Stimulated activated CD8-positive, alpha-beta memory T cell treated with anti-CD3 and anti-CD28 coated beads, Interleukin-15, amount 100 ng/mL, for 1 hour (primary cell): ENCODE measurements at regions not wholly inside any gene's neighbourhood (a gene's known extent, or its start where the extent isn't known, plus 50 kb on each side); places are given as distances from the start of the nearest gene placed in this dataset.
"Not testable (repeated sequence)": the region's sequence is repeated elsewhere in the genome, so short reads cannot be mapped to it uniquely, and the experiment has no call there.

Experiments used
- DNase-seq: peaks from one replicate; pipeline ENCODE4 v3.0.0-alpha.2; 2020; ENCODE audit warnings: low read depth

GRCh38 chr1:164163289-164163849 is 395.6 kb upstream of the PBX1 start:
- DNase-seq = no peak

GRCh38 chr1:164165466-164165865 is 393.5 kb upstream of the PBX1 start:
- DNase-seq = no peak

- not testable (repeated sequence) for DNase-seq
Measured at GRCh38 chr1:164166454-164166853, 392.5 kb upstream of the PBX1 start.

DNA sequence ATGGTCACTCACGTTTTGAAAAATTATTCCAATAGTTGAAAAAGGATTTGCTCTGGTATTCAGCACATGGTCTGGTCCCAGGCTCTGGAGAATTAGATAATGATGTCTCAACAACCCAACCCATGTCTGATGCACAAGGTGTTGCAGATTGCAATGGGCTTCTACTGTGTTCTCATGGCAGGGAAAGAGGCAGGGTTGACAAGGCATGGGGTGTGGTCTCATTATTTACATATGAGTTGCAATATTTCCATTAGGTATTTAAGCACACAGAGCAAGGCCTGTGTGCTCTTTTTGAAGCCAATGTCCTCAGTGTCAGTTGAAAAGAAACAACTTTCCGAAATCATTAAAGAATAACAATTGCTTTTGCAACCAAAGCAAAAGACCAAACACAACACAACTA is 381.9 kb upstream of the PBX1 start:
- no peak for DNase-seq

GRCh38 chr1:164180824-164181223 is 378.2 kb upstream of the PBX1 start:
- DNase-seq = no peak

DNA sequence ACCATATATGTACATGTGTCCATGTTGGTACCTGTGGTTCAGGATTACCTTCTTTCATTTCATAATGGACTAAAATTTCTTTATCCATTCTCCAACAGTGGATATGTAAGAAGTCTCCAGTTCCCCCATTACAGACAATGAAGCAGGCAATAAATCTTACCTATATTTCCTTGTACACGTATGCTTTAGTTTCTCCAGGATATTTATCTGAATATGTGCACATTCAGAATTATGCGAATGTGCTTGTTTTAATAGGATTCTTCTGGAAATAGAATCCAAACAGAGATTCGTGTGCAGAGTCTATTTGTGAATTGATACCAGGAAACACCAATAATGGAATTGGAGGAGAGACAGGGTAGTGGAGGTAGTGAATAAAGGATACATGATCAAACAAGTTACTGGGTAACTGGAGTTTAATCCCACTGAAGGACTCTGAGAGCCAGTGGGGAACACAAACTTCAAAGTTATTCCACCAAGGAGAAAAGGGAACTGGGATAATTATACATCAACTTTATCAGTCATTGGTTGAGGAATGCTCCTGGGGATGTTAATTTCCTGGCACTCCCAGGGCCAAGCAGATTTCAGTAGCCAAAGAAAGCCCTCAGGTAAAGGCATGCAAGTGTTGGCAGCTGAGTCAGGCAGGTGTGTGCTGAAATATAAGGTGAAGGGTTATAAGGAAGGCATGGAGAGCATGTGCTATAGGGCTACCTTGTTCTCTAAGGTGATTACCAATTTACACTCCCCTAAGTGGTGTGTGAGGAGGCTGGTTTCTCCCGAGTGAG is 374.9 kb upstream of the PBX1 start:
- DNase-seq = no peak

DNA sequence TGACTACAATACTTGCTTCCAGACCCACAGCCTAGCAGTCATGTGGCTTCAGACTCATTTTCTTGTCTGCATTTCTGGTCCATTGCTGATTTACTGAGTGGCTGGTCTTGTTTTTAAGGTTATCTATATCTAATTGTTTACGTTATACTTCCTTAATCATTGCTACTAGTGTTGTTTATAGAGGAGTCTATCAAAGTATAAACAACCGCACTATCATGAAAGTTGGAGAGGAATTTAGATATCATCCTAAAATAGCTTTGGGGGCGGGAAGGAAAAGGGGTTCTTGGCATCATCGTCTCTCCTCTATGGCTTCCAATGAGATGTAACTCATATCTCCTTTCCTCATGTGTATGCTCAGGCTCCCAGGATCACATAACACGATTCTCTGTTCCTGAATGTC is 372.1 kb upstream of the PBX1 start:
- no peak for DNase-seq

GRCh38 chr1:164188497-164188896 is 370.5 kb upstream of the PBX1 start:
- no peak for DNase-seq

DNA sequence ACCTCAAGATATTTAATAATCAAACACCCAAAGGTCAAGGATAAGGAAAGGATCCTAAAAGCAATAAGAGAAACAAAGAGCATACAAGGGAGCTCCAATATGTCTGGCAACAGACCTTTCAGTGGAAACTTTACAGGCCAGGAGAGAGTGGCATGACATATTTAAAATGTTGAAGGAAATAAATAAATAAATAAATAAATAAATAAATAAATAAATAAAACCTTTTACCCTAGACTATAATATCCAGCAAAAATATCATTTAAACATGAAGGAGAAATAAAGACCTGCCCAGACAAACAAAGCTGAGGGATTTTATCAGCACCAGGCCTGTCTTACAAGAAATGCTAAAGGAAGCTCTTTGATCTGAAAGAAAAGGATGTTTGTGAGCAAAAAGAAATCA is 367.8 kb upstream of the PBX1 start:
- no peak for DNase-seq

DNA sequence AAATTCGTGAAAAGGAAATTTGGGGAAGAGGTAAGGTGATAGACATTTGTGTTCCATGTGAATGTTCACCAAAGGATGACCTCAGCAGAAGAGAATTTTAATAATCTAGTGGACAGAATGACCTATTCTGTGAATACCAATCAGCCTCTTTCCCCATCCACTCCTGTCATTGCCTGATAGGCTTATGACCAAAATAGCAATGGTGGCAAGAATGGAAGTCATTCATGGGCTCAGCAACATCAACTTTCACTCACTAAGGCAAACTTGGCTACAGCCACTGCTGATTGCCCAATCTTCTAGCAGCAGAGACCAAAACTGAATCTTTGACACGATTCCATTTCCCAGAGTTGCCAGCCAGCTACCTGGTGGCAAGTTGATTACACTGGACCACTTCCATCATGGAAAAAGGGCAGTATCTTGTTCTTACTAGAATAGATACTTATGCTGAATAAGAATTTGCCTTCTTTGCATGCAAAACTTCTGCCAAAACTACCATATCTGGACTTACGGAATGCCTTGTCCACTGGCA is 348.7 kb upstream of the PBX1 start:
- DNase-seq = no peak

DNA sequence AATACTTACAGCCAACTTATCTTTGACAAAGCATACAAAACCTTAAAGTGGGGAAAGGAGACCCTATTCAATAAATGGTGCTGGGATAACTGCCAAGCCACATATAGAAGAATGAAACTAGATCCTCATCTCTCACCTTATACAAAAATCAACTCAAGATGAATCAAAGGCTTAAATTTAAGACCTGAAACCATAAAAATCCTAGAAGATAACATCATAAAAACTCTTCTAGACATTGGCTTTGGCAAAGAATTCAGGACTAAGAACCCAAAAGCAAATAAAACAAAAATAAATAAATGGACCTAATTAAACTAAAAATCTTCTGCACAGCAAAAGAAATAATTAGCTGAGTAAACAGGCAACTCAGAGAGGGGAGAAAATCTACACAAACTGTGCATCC is 335.6 kb upstream of the PBX1 start:
- no peak for DNase-seq

GRCh38 chr1:164225011-164225410 is 334.0 kb upstream of the PBX1 start:
- no peak for DNase-seq

DNA sequence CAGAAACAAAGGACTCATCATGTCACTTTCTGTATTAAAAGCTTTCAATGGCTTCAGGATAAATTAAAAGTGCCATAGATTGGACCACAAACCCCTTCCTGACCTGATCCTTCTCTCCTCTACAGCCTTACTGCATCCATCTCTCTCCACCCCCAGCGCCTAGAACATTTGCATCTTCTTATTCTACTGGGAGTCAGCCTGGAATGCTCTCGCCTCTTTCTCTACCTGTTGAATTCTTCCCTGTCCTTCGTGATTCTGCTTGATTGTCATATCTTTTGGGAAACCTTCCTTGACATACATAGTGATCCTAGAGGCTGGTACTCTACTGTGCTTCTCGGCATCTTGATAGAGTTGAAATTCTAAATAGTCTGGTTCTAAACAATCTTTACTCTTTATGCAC is 332.0 kb upstream of the PBX1 start:
- no peak for DNase-seq

GRCh38 chr1:164228928-164229327 is 330.1 kb upstream of the PBX1 start:
- no peak for DNase-seq

- no peak for DNase-seq
Measured at GRCh38 chr1:164233149-164233548, 325.8 kb upstream of the PBX1 start.

GRCh38 chr1:164240081-164240480 is 318.9 kb upstream of the PBX1 start:
- no peak for DNase-seq

DNA sequence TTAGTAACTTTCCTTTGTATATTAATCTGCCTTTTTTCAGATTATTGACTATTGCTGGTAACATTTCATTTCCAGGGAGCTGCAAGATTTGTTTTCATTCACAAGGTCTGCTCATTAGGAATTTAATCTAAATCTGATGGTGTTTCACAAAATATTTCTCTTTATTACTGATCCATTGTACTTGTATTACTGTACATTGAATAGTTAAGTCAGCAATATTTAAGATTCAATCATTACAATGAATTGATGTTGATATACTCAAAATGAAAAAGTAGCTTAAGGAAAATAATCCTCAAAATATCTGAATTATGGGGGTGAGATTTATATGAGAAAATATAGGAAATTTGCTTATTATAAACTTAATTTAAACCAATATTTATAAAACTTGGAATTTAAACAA is 308.6 kb upstream of the PBX1 start:
- DNase-seq = no peak

- no peak for DNase-seq
Measured at GRCh38 chr1:164256456-164256855, 302.5 kb upstream of the PBX1 start.

DNA sequence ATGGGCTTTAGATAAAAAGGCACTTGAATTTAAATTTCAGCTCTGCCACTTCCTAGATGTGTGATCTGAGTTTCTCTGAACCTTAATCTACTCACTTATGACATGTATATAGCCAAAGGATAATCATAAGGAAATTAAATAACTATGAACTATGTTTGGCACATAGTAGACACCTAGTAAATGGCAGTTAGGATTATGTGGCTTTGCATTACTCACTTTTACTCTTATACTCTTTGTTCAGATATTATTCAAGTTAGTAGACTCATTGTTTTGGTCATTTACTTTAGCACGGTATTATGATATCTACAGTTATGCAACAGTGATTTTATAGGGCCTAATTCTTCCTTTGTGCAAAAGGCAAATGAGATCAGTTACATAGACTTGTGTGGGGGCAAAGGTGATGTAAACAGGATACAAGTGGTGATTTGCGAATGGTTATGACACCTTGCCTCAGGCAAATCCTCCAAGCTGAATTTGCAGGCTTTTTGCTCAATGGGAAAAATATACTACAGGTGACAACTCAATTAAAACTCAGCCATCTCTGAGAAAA is 297.2 kb upstream of the PBX1 start:
- no peak for DNase-seq

DNA sequence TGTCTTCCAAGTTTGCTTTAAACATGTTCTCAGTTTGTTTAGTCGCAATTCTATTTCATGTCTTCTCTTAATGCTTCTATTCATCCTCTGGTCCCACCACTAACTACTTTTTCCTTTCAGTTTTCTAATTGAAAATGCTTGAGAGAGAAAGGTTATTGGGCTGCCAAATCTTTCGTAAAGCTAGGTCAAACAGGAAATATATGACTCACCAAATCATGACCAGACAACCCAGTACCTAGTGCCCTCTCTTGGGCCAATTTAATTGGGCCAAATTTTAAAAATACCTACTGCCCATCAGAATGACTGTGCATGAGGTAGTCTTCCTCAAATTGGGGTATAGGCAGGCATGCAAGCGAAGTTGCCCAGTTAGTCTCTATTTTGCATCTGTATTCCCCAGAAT is 295.4 kb upstream of the PBX1 start:
- no peak for DNase-seq

- no peak for DNase-seq
Measured at GRCh38 chr1:164265232-164265631, 293.8 kb upstream of the PBX1 start.

DNA sequence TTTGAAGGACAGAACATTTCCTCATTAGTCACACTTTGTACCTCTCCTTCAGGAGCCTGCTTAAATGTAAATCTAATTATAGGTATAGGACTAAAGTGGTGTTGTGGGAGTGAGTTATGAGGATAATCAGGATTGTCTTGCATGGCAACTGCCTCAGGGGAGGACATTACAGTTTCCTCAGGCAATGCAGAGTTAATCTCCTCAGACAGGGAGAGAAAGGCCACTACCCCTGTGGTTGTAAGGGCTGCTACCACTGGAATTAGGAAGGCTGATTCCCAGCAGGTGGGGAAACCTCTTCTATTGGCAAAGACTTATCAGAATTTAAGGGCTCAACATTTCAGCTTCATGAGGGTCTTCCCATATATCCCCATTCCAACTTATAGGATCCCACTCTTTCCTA is 286.8 kb upstream of the PBX1 start:
- no peak for DNase-seq

DNA sequence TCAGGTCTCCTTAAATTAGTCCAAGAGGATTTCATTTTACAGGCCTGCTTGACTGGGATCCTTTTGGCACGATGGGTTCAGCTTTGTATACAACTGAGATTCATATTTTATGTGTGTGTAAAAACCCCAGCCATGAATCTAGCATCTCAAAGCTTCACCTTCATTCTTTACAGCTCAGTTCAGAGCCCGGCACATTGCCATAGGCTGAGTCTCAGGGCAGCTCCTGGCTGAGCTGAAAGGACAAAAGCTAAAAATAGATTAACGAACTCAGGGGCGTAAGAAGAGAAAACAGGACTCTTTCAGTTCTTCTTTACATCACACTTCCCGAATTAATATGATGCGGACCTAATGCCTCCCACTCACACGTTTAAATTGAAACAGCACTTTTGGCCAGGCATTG is 262.8 kb upstream of the PBX1 start:
- no peak for DNase-seq

DNA sequence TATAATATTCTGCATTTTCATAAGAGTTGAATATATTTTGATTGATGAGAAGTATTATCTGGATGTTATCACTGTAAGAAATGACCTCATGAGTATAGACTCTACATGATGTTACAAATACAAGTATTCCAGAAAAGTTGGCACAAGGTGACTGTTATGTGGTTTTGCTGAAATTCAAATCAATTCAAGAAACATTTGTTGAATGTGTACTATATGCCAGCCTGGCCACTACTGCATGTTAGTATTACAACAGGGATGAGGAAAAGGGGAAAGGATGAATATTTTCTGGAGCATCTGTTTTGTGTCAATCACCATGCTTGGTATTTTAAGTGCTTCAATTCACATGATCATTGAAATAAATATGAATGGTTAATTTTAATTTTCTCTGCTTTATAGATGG is 250.9 kb upstream of the PBX1 start:
- DNase-seq = no peak
